Fibroblast of lung (primary cell): ENCODE measurements at regions not wholly inside any gene's neighbourhood (a gene's known extent, or its start where the extent isn't known, plus 50 kb on each side); places are given as distances from the start of the nearest gene placed in this dataset.

Experiments used
- DNase-seq, 2 donors: peaks; one replicate each; pipeline versions ENCODE4 v3.0.0 to v3.0.0-alpha.2; 2010; ENCODE audit warnings: low read depth in 2 of 2
- H2AFZ ChIP-seq: 2 replicates; pipeline ENCODE4 v1.5.1; 2012; ENCODE audit warnings: low read length, control low read depth, inconsistent platforms
- H3K27ac ChIP-seq: 2 replicates; pipeline ENCODE4 v1.5.1; 2011; ENCODE audit warnings: low read length, control low read depth; ENCODE audit not compliant: insufficient read depth
- H3K27me3 ChIP-seq: 2 replicates; pipeline ENCODE4 v1.5.1; 2011; ENCODE audit warnings: mild to moderate bottlenecking, low read length; ENCODE audit not compliant: control insufficient read depth, insufficient read depth
- H3K36me3 ChIP-seq: 2 replicates; pipeline ENCODE4 v1.5.1; 2011; ENCODE audit warnings: low read length; ENCODE audit not compliant: control insufficient read depth, insufficient read depth
- H3K4me1 ChIP-seq: 2 replicates; pipeline ENCODE4 v1.5.1; 2011; ENCODE audit warnings: low read length; ENCODE audit not compliant: control insufficient read depth, insufficient read depth; ENCODE audit errors: extremely low read depth
- H3K4me2 ChIP-seq: 2 replicates; pipeline ENCODE4 v1.5.1; 2011; ENCODE audit warnings: low read length, control low read depth; ENCODE audit not compliant: insufficient read depth; ENCODE audit errors: extremely low read depth
- H3K4me3 ChIP-seq, 4 experiments: fragments of 200-600 bp in 1 of 4; sonication (generic) in 1 of 4; replicated peaks in 1 of 4; 2 replicates each; pipeline ENCODE4 v1.5.1; 2011 to 2016; ENCODE audit warnings: low read length in 4 of 4, low read depth in 3 of 4, mild to moderate bottlenecking in 3 of 4, control low read depth in 2 of 4, inconsistent platforms in 1 of 4, mixed read lengths in 1 of 4; ENCODE audit not compliant: insufficient read depth in 1 of 4; ENCODE audit errors: control extremely low read depth in 1 of 4
- H3K79me2 ChIP-seq: 2 replicates; pipeline ENCODE4 v1.5.1; 2012; ENCODE audit warnings: mild to moderate bottlenecking, low read length, inconsistent platforms; ENCODE audit not compliant: control insufficient read depth, insufficient read depth
- H3K9ac ChIP-seq: 2 replicates; pipeline ENCODE4 v1.5.1; 2011; ENCODE audit warnings: mild to moderate bottlenecking, low read length, control low read depth; ENCODE audit not compliant: insufficient read depth
- H3K9me3 ChIP-seq: 2 replicates; pipeline ENCODE4 v1.5.1; 2012; ENCODE audit warnings: low read depth, low read length; ENCODE audit not compliant: control insufficient read depth, insufficient read depth
- H4K20me1 ChIP-seq: 2 replicates; pipeline ENCODE4 v1.5.1; 2011; ENCODE audit warnings: low read length; ENCODE audit not compliant: control insufficient read depth, insufficient read depth; ENCODE audit errors: extremely low read depth
- EZH2 ChIP-seq: IDR thresholded peaks from 2 replicates; pipeline ENCODE4 v1.5.1; 2012; ENCODE audit warnings: low read length, control low read depth, mild to moderate bottlenecking; ENCODE audit errors: missing control alignments
- TF ChIP-seq, protein P1 (sequence below), 2 donors: IDR thresholded peaks in 1 of 2; conservative IDR thresholded peaks in 1 of 2; 1 replicate in 1 of 2; 2 replicates in 1 of 2; pipeline ENCODE4 v1.5.1; 2011 to 2012; ENCODE audit warnings: low read length in 2 of 2, control low read depth in 1 of 2, inconsistent platforms in 1 of 2, low read depth in 1 of 2, mild to moderate bottlenecking in 1 of 2

DNA sequence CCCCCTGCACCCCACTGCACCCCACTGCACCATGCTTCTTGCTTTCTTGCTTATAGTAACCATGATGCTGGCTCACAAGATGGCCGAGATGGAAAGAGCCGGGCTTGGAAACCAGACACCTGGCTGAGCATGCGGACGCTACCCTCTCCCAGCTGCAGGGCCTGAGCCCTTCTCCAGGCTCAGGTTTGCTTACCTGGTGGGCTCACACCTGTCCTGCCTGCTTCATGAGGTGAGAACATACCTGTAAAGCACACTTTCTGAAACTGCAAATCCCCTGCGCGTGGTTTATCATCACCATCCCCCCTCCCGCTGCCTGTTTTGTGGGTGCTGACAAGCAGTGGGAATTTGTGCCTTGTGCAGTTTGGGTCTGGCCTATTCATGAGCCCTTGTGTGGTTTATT is 302.7 kb downstream of the GLRX3 start:
- DNase-seq = no peak
- no peak for TF ChIP-seq EZH2
- TF ChIP-seq, protein P1, sequence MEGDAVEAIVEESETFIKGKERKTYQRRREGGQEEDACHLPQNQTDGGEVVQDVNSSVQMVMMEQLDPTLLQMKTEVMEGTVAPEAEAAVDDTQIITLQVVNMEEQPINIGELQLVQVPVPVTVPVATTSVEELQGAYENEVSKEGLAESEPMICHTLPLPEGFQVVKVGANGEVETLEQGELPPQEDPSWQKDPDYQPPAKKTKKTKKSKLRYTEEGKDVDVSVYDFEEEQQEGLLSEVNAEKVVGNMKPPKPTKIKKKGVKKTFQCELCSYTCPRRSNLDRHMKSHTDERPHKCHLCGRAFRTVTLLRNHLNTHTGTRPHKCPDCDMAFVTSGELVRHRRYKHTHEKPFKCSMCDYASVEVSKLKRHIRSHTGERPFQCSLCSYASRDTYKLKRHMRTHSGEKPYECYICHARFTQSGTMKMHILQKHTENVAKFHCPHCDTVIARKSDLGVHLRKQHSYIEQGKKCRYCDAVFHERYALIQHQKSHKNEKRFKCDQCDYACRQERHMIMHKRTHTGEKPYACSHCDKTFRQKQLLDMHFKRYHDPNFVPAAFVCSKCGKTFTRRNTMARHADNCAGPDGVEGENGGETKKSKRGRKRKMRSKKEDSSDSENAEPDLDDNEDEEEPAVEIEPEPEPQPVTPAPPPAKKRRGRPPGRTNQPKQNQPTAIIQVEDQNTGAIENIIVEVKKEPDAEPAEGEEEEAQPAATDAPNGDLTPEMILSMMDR (conservative IDR thresholded peaks at IDR 0.05 in 1 of 2, IDR thresholded peaks at IDR 0.05 in 1 of 2; ENCODE audit: low read depth in 1 of 2, low read length in 2 of 2) = no peak
- no peaks in the 10 kb centered on the region for H3K27me3 ChIP-seq
- H3K9ac ChIP-seq = no peak overlapping the region
- H4K20me1 ChIP-seq = no peaks in the 10 kb centered on the region
- no peaks in the 10 kb centered on the region for H3K79me2 ChIP-seq
- H3K27ac ChIP-seq = no peak overlapping the region
- H2AFZ ChIP-seq = no peak overlapping the region
- H3K36me3 ChIP-seq = no peaks in the 10 kb centered on the region
- H3K4me3 ChIP-seq = no peak overlapping the region
- H3K9me3 ChIP-seq = no peaks in the 10 kb centered on the region
- no peak overlapping the region for H3K4me2 ChIP-seq
- H3K4me1 ChIP-seq = no peaks in the 10 kb centered on the region

DNA sequence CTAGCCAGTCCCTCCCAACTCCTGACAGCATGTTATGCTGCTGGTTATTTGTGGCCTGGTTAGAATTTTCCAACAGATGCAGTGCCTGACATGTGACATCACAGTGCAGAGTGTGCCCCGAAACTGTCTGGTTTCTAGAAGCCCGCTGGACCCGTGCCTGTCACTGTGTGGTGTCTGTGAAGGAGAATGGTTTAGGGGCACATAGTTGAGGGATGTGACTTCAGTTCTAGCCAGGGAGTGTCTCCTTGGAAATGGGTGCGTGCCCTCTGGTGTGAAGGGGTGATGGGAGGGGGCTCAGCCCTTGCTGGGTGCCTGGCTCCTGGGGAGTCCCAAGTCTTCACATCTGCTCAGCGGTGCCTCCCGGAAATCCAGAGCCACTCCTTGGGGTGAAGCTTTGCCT is 303.6 kb downstream of the GLRX3 start:
- Histone ChIP-seq H3K9me3 (no peaks in the 10 kb centered on the region), H3K4me2 (no peak overlapping the region), H3K4me1 (no peaks in the 10 kb centered on the region), H2AFZ (no peak overlapping the region), H4K20me1 (no peaks in the 10 kb centered on the region), H3K9ac (no peak overlapping the region), H3K4me3 (no peak overlapping the region), H3K27ac (no peak overlapping the region), H3K27me3 (no peaks in the 10 kb centered on the region), H3K36me3 (no peaks in the 10 kb centered on the region), H3K79me2 (no peaks in the 10 kb centered on the region)
- DNase-seq = no peak
- TF ChIP-seq, protein P1 (conservative IDR thresholded peaks at IDR 0.05 in 1 of 2, IDR thresholded peaks at IDR 0.05 in 1 of 2; ENCODE audit: low read depth in 1 of 2, low read length in 2 of 2) = no peak
- no peak for TF ChIP-seq EZH2

DNA sequence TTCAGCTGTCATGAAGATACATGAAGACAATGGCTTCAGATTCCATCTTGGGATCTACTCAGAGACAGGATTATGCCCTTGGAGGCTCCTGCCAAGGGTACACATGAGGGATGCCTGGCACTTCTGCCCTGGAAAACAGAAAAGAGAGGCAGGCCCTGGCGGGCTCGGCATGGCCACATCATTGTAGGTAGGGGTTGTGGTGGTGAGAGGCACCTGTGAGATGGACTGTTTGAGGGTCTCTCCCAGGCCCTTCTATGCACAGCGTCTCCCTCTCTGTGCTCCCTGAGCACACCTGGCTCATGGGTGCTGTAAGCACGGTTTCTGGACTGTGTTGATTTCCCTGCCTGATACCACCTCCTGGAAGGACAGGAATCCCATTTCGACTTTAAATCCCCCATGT is 304.3 kb downstream of the GLRX3 start:
- DNase-seq = no peak
- TF ChIP-seq, protein P1 (conservative IDR thresholded peaks at IDR 0.05 in 1 of 2, IDR thresholded peaks at IDR 0.05 in 1 of 2; ENCODE audit: low read depth in 1 of 2, low read length in 2 of 2) = no peak
- no peak for TF ChIP-seq EZH2
- Histone ChIP-seq H3K27me3 (no peaks in the 10 kb centered on the region), H4K20me1 (no peaks in the 10 kb centered on the region), H3K4me3 (no peak overlapping the region), H3K9me3 (no peaks in the 10 kb centered on the region), H3K79me2 (no peaks in the 10 kb centered on the region), H3K9ac (no peak overlapping the region), H2AFZ (no peak overlapping the region), H3K4me2 (no peak overlapping the region), H3K27ac (no peak overlapping the region), H3K4me1 (no peaks in the 10 kb centered on the region), H3K36me3 (no peaks in the 10 kb centered on the region)
